A673 (cell line): ENCODE measurements at regions not wholly inside any gene's neighbourhood (a gene's known extent, or its start where the extent isn't known, plus 50 kb on each side); places are given as distances from the start of the nearest gene placed in this dataset.

Experiments used
- BruUV-seq: library from RNA; stranded (reverse); fragments of 400-500 nt; replicated peaks from 2 replicates; lab custom pipeline; 2021; lab: Mats Ljungman, UMichigan
- CTCF ChIA-PET: fragments of 300-600 bp; sonication (Branson Sonifier 250); formaldehyde crosslinking; loops from one replicate; lab custom pipeline; 2022; ENCODE audit warnings: antibody characterized with exemption; lab: Charles Lee
- POLR2A ChIA-PET: fragments of 300-600 bp; sonication (Branson Sonifier 250); formaldehyde crosslinking; loops from one replicate; lab custom pipeline; 2022; ENCODE audit warnings: antibody characterized with exemption; ENCODE audit not compliant: low non-redundant PET; lab: Charles Lee
- DNase-seq: peaks from one replicate; pipeline ENCODE4 v3.0.0-alpha.2; 2015; ENCODE audit warnings: low spot score
- H3K27ac ChIP-seq: fragments of 200-600 bp; sonication (generic); 2 replicates; pipeline ENCODE4 v1.5.1; 2016; ENCODE audit warnings: mixed run types, low read depth, mild to moderate bottlenecking, mixed read lengths, antibody characterized with exemption, low read length; ENCODE audit not compliant: poor library complexity, severe bottlenecking
- H3K27me3 ChIP-seq: fragments of 200-600 bp; sonication (generic); replicated peaks from 2 replicates; pipeline ENCODE4 v1.6.1; 2017; ENCODE audit warnings: mixed run types, low read depth, mild to moderate bottlenecking, mixed read lengths, antibody characterized with exemption, low read length; ENCODE audit not compliant: insufficient read depth, poor library complexity
- H3K36me3 ChIP-seq: fragments of 200-600 bp; sonication (generic); 2 replicates; pipeline ENCODE4 v1.6.1; 2016; ENCODE audit warnings: mixed run types, mild to moderate bottlenecking, mixed read lengths, antibody characterized with exemption, low read length; ENCODE audit not compliant: insufficient read depth, poor library complexity, severe bottlenecking
- H3K4me1 ChIP-seq: fragments of 200-600 bp; sonication (generic); 2 replicates; pipeline ENCODE4 v1.6.1; 2017; ENCODE audit warnings: mixed run types, mild to moderate bottlenecking, mixed read lengths, antibody characterized with exemption, low read length; ENCODE audit not compliant: insufficient read depth, poor library complexity, severe bottlenecking
- H3K4me3 ChIP-seq: fragments of 200-600 bp; sonication (generic); 2 replicates; pipeline ENCODE4 v1.5.1; 2016; ENCODE audit warnings: low read depth, mixed run types, mild to moderate bottlenecking, mixed read lengths, low read length; ENCODE audit not compliant: poor library complexity, severe bottlenecking
- H3K9me3 ChIP-seq: fragments of 200-600 bp; sonication (generic); 2 replicates; pipeline ENCODE4 v1.6.1; 2016; ENCODE audit warnings: mixed run types, low read depth, mild to moderate bottlenecking, mixed read lengths, antibody characterized with exemption, low read length; ENCODE audit not compliant: poor library complexity, severe bottlenecking
- EZH2 ChIP-seq: fragments of 200-600 bp; sonication (generic); IDR thresholded peaks from 2 replicates; pipeline ENCODE4 v1.6.1; 2017; ENCODE audit warnings: borderline replicate concordance, low read depth, mild to moderate bottlenecking, mixed read lengths, antibody characterized with exemption, low read length; ENCODE audit not compliant: poor library complexity, severe bottlenecking
- intact Hi-C: fragments of 100-400 bp; cut with micrococcal nuclease; formaldehyde crosslinking; loops from one replicate; pipeline ENCODE4 v1.10.0; 2022; ENCODE audit not compliant: unreplicated experiment
- TF ChIP-seq, protein P1 (sequence below): fragments of 300-800, 200-600 bp; sonication (generic); conservative IDR thresholded peaks from 2 replicates; pipeline ENCODE4 v1.5.1; 2017; ENCODE audit warnings: low read depth, mild to moderate bottlenecking, antibody characterized with exemption, low read length, moderate library complexity, mixed read lengths

DNA sequence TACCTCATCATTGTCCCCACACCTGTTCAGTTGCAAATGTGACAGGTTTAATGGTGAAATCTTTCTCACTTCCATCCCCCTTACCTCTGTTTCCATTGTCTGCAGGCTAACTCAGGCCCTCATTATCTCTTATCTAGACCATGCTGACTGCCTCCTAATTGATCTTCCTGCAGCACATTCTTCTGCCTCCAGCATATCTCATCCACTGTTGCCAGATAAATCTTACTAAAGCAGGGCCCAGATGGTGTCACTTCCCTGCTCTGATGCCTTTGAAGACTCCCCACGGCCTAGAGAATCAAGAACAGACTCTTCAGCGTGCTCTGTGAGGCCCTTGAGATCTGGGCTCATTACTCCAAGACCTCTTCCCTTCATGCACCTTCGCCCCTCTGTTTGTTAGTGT is 230.1 kb downstream of the DUSP10 start:
- intact Hi-C loops = no loop called here
- no peak for DNase-seq
- CTCF ChIA-PET = no interaction called here

DNA sequence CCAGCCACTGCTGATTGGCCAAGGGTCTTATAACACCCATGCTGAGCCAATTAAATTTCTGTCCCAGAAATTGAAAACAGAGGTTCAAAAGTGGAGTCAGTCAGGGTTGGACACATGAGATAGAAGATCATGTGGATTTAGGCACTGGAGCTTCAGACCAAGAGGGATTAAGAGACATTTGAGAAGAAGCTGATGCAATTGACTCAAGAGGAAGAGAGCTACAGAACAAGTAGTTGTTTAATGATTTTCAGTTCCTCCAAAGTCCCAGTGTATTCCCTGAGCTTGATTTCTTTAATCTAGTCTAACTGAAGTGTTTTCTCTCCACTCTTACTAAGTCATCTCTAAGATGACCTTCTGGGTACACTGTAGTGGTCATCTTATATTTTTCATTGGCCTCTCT is 227.1 kb downstream of the DUSP10 start:
- no peak overlapping the region for H3K27ac ChIP-seq
- CTCF ChIA-PET = no interaction called here
- no peak for TF ChIP-seq EZH2
- TF ChIP-seq, protein P1, sequence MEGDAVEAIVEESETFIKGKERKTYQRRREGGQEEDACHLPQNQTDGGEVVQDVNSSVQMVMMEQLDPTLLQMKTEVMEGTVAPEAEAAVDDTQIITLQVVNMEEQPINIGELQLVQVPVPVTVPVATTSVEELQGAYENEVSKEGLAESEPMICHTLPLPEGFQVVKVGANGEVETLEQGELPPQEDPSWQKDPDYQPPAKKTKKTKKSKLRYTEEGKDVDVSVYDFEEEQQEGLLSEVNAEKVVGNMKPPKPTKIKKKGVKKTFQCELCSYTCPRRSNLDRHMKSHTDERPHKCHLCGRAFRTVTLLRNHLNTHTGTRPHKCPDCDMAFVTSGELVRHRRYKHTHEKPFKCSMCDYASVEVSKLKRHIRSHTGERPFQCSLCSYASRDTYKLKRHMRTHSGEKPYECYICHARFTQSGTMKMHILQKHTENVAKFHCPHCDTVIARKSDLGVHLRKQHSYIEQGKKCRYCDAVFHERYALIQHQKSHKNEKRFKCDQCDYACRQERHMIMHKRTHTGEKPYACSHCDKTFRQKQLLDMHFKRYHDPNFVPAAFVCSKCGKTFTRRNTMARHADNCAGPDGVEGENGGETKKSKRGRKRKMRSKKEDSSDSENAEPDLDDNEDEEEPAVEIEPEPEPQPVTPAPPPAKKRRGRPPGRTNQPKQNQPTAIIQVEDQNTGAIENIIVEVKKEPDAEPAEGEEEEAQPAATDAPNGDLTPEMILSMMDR = no peak
- H3K36me3 ChIP-seq = no peaks in the 10 kb centered on the region
- DNase-seq = no peak
- intact Hi-C loops = no loop called here
- H3K27me3 ChIP-seq = no peaks in the 10 kb centered on the region
- no peaks in the 10 kb centered on the region for H3K9me3 ChIP-seq
- BruUV-seq = no TSS peak
- H3K4me1 ChIP-seq = no peaks in the 10 kb centered on the region
- no peak overlapping the region for H3K4me3 ChIP-seq
- POLR2A ChIA-PET = no interaction called here

More for the DNA sequence above, 230.1 kb downstream of the DUSP10 start:
- H3K9me3 ChIP-seq = no peaks in the 10 kb centered on the region
- H3K27ac ChIP-seq = no peak overlapping the region
- H3K27me3 ChIP-seq = no peaks in the 10 kb centered on the region
- TF ChIP-seq, protein P1 = no peak
- no peak for TF ChIP-seq EZH2
- no peaks in the 10 kb centered on the region for H3K4me1 ChIP-seq
- H3K4me3 ChIP-seq = no peak overlapping the region
- H3K36me3 ChIP-seq = no peaks in the 10 kb centered on the region
- POLR2A ChIA-PET = no interaction called here
- BruUV-seq = no TSS peak

DNA sequence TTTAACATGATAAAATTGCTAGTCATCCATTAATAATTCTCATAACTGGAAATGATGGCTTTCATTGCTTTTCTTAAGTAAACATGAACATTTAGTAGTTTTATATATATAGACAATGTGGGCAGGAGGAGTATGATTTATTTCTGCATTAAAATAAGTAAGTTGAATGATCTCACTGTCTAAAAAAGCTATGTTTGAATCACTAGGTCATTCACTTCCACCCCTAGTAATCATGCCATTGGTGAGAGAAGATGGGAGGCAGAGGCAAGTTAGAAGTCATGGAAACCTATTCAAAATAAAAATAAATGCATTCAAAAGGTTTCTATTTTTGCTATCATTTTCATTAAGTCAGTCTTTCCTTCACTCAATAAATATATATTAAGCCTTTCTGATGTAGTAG is 226.4 kb downstream of the DUSP10 start:
- H3K4me1 ChIP-seq = no peaks in the 10 kb centered on the region
- TF ChIP-seq EZH2 = no peak
- TF ChIP-seq, protein P1 = no peak
- intact Hi-C loops = no loop called here
- POLR2A ChIA-PET = no interaction called here
- CTCF ChIA-PET = no interaction called here
- no peak overlapping the region for H3K4me3 ChIP-seq
- H3K36me3 ChIP-seq = no peaks in the 10 kb centered on the region
- no peak overlapping the region for H3K27ac ChIP-seq
- no peaks in the 10 kb centered on the region for H3K9me3 ChIP-seq
- H3K27me3 ChIP-seq = no peaks in the 10 kb centered on the region
- no peak for DNase-seq
- no TSS peak for BruUV-seq
